Endothelial cell of umbilical vein (primary cell): ENCODE measurements at regions not wholly inside any gene's neighbourhood (a gene's known extent, or its start where the extent isn't known, plus 50 kb on each side); places are given as distances from the start of the nearest gene placed in this dataset.

Experiments
- BruUV-seq: library from RNA; stranded (reverse); fragments of 400-500 nt; replicated peaks from 2 replicates; lab custom pipeline; 2021; lab: Mats Ljungman, UMichigan
- CTCF ChIA-PET: fragments of 300-600, 350-600 bp; sonication (Branson Sonifier 250); formaldehyde crosslinking; loops from one replicate; lab custom pipeline; 2021; ENCODE audit warnings: antibody characterized with exemption, inconsistent platforms; lab: Charles Lee
- POLR2A ChIA-PET: fragments of 300-600, 350-600 bp; sonication (Branson Sonifier 250); formaldehyde crosslinking; loops from one replicate; lab custom pipeline; 2021; ENCODE audit warnings: antibody characterized with exemption, inconsistent platforms; lab: Charles Lee
- DNase-seq: peaks from one replicate; pipeline ENCODE4 v3.0.0-alpha.2; 2011; ENCODE audit warnings: low read depth, low spot score
- FAIRE-seq: peaks from 2 replicates; lab custom pipeline; 2011; peaks lifted over from hg19 to GRCh38; lab: Jason Lieb, UNC
- H2AFZ ChIP-seq: 2 replicates; pipeline ENCODE4 v1.6.0; 2012; ENCODE audit warnings: low read depth, low read length, control low read depth, inconsistent platforms
- H3K27ac ChIP-seq: 2 replicates; pipeline ENCODE4 v1.5.1; 2011; ENCODE audit warnings: low read depth, mild to moderate bottlenecking, control low read depth, low read length, moderate library complexity; ENCODE audit not compliant: insufficient read depth
- H3K27me3 ChIP-seq, 2 experiments: 2 replicates each; pipeline versions ENCODE4 v1.6.0 to v1.6.1; 2011; ENCODE audit warnings: low read length in 2 of 2, mixed read lengths in 1 of 2; ENCODE audit not compliant: control insufficient read depth in 2 of 2, insufficient read depth in 2 of 2
- H3K36me3 ChIP-seq, 2 experiments: 2 replicates in 1 of 2; 3 replicates in 1 of 2; pipeline ENCODE4 v1.5.1; 2011; ENCODE audit warnings: low read length in 2 of 2, mild to moderate bottlenecking in 1 of 2, moderate library complexity in 1 of 2; ENCODE audit not compliant: control insufficient read depth in 2 of 2, insufficient read depth in 2 of 2; ENCODE audit errors: extremely low read depth in 1 of 2
- H3K4me1 ChIP-seq: 3 replicates; pipeline ENCODE4 v1.5.1; 2011; ENCODE audit warnings: mild to moderate bottlenecking, low read length; ENCODE audit not compliant: control insufficient read depth, insufficient read depth; ENCODE audit errors: extremely low read depth
- H3K4me2 ChIP-seq: 2 replicates; pipeline ENCODE4 v1.6.1; 2011; ENCODE audit warnings: low read length, control low read depth, mixed read lengths; ENCODE audit not compliant: insufficient read depth
- H3K4me3 ChIP-seq, 3 experiments: fragments of 200-600 bp in 1 of 3; sonication (generic), shearing (Covaris generic) in 1 of 3; replicated peaks in 1 of 3; 2 replicates each; pipeline ENCODE4 v1.5.1; 2011 to 2016; ENCODE audit warnings: control low read depth in 3 of 3, low read length in 3 of 3, mild to moderate bottlenecking in 2 of 3, inconsistent platforms in 1 of 3, low read depth in 1 of 3, moderate library complexity in 1 of 3; ENCODE audit not compliant: insufficient read depth in 1 of 3
- H3K79me2 ChIP-seq: 2 replicates; pipeline ENCODE4 v1.6.0; 2012; ENCODE audit warnings: low read length, inconsistent platforms; ENCODE audit not compliant: control insufficient read depth, insufficient read depth
- H3K9ac ChIP-seq: replicated peaks from 2 replicates; pipeline ENCODE3; 2011; ENCODE audit warnings: low read length, control low read depth; ENCODE audit not compliant: insufficient read depth; ENCODE audit errors: extremely low read depth
- H3K9me1 ChIP-seq: replicated peaks from 3 replicates; pipeline ENCODE4 v1.6.0; 2011; ENCODE audit warnings: mild to moderate bottlenecking, low read length; ENCODE audit not compliant: control insufficient read depth, insufficient read depth; ENCODE audit errors: extremely low read depth
- H3K9me3 ChIP-seq: replicated peaks from 2 replicates; pipeline ENCODE4 v1.5.1; 2012; ENCODE audit warnings: low read length, inconsistent platforms; ENCODE audit not compliant: control insufficient read depth, insufficient read depth
- H4K20me1 ChIP-seq: replicated peaks from 2 replicates; pipeline ENCODE3; 2011; ENCODE audit warnings: mild to moderate bottlenecking, low read length; ENCODE audit not compliant: control insufficient read depth, insufficient read depth; ENCODE audit errors: extremely low read depth
- CTCF ChIP-seq, 2 donors: IDR thresholded peaks; 1 replicate in 1 of 2; 2 replicates in 1 of 2; pipeline ENCODE4 v1.5.1; 2011; ENCODE audit warnings: low read length in 2 of 2, mild to moderate bottlenecking in 2 of 2, moderate library complexity in 2 of 2, control low read depth in 1 of 2, inconsistent platforms in 1 of 2, low read depth in 1 of 2; ENCODE audit not compliant: insufficient read depth in 1 of 2; ENCODE audit errors: extremely low read depth in 1 of 2
- EZH2 ChIP-seq: IDR thresholded peaks from 2 replicates; pipeline ENCODE4 v1.6.1; 2012; ENCODE audit warnings: borderline replicate concordance, low read depth, mild to moderate bottlenecking, moderate library complexity, low read length, inconsistent platforms; ENCODE audit not compliant: severe bottlenecking
- FOS ChIP-seq: IDR thresholded peaks from 2 replicates; pipeline ENCODE4 v1.6.1; 2011; ENCODE audit warnings: mild to moderate bottlenecking, low read length, moderate library complexity, borderline replicate concordance; ENCODE audit not compliant: insufficient read depth
- GATA2 ChIP-seq: IDR thresholded peaks from 2 replicates; pipeline ENCODE4 v1.7.0; 2011; ENCODE audit warnings: low read depth, mild to moderate bottlenecking, moderate library complexity, mixed read lengths, low read length; ENCODE audit not compliant: insufficient read length, insufficient read depth
- JUN ChIP-seq: IDR thresholded peaks from 2 replicates; pipeline ENCODE4 v1.6.1; 2011; ENCODE audit warnings: borderline replicate concordance, low read depth; ENCODE audit not compliant: insufficient read length, insufficient read depth
- MYC ChIP-seq: IDR thresholded peaks from one replicate; pipeline ENCODE4 v1.6.1; 2011; ENCODE audit warnings: mild to moderate bottlenecking, low read depth, low read length
- POLR2A ChIP-seq: IDR thresholded peaks from 2 replicates; pipeline ENCODE4 v1.6.1; 2012; ENCODE audit warnings: low read depth, mild to moderate bottlenecking, control low read depth, low read length
- POLR2AphosphoS5 ChIP-seq: IDR thresholded peaks from 2 replicates; pipeline ENCODE4 v1.6.1; 2012; ENCODE audit warnings: low read depth, mild to moderate bottlenecking, control low read depth, low read length, moderate library complexity; ENCODE audit not compliant: insufficient read depth
- dilution Hi-C: fragments of 300-500 bp; cut with MboI; formaldehyde crosslinking; loops from one replicate; pipeline ENCODE4 v1.15.0; 2019; ENCODE audit warnings: low sequenced_read_pairs; ENCODE audit not compliant: extremely low pct_ligation_motif_present
- intact Hi-C: fragments of 100-400 bp; cut with micrococcal nuclease; formaldehyde crosslinking; loops from one replicate; pipeline ENCODE4 v1.10.0; 2022
- TF ChIP-seq, protein P1 (sequence below): IDR thresholded peaks from 2 replicates; pipeline ENCODE4 v1.6.1; 2011; ENCODE audit not compliant: insufficient read depth, insufficient read length

DNA sequence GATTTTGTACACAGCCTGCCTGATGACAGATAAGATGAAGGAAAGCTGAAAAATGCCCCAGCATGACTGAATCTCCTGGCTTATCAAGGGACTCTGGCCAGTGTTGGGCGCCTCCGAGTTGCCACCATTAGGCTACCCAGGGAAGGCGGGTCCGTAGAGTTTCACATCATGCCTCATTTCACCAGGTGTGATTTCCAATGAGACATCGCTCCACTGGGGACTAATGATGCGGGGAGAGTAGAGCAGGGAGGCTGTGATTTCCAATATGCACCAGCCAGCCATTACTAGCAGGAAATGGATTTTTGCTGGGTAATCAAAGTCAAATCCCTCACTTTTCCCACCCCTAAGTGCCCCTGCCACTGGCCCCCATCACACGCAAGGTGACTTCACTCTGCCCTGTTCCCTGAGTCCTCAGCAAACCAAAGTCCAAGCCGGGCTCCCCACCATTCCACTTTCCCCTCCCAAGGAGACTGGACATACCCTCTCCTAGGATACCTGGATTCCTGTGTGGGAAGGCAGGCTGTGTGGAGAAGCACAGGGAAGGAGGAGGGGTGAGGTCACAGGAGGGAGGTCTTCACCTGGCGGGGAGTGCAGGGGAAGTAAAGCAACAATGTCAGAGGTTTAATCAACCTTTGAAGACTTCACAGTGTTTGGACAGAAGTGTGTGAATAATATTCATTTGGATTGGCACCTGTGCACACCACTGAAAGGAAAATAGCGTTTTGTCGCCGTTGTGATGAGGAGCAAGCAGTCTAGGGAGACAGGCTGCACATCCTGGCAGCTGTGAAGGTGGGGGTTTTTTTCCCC, 613.3 kb upstream of the CADM1 start:
- no peak for DNase-seq
- CTCF ChIA-PET = no interaction called here
- no peaks in the 10 kb centered on the region for H3K27me3 ChIP-seq
- intact Hi-C loops = no loop called here
- no peaks in the 10 kb centered on the region for H3K79me2 ChIP-seq
- H3K9me3 ChIP-seq = no peaks in the 10 kb centered on the region
- no TSS peak for BruUV-seq
- H3K4me2 ChIP-seq = no peak overlapping the region
- FAIRE-seq = no peak
- TF ChIP-seq GATA2 (no peak), POLR2A (no peak), POLR2AphosphoS5 (no peak), EZH2 (no peak), CTCF (IDR thresholded peaks at IDR 0.05; ENCODE audit: extremely low read depth in 1 of 2, insufficient read depth in 1 of 2, low read depth in 1 of 2, low read length in 2 of 2) (no peak), FOS (no peak), MYC (no peak), JUN (no peak)
- TF ChIP-seq, protein P1, sequence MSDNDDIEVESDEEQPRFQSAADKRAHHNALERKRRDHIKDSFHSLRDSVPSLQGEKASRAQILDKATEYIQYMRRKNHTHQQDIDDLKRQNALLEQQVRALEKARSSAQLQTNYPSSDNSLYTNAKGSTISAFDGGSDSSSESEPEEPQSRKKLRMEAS = no peak
- no peak overlapping the region for H2AFZ ChIP-seq
- H3K4me3 ChIP-seq = no peak overlapping the region
- dilution Hi-C loops = no loop called here
- H3K9ac ChIP-seq = no peak overlapping the region
- no peaks in the 10 kb centered on the region for H3K4me1 ChIP-seq
- no peak overlapping the region for H3K27ac ChIP-seq
- H4K20me1 ChIP-seq = no peaks in the 10 kb centered on the region
- H3K9me1 ChIP-seq = no peaks in the 10 kb centered on the region
- POLR2A ChIA-PET = no interaction called here
- no peaks in the 10 kb centered on the region for H3K36me3 ChIP-seq
